ENCODE measurements at regions not wholly inside any gene's neighbourhood (a gene's known extent, or its start where the extent isn't known, plus 50 kb on each side); places are given as distances from the start of the nearest gene placed in this dataset.

DNA sequence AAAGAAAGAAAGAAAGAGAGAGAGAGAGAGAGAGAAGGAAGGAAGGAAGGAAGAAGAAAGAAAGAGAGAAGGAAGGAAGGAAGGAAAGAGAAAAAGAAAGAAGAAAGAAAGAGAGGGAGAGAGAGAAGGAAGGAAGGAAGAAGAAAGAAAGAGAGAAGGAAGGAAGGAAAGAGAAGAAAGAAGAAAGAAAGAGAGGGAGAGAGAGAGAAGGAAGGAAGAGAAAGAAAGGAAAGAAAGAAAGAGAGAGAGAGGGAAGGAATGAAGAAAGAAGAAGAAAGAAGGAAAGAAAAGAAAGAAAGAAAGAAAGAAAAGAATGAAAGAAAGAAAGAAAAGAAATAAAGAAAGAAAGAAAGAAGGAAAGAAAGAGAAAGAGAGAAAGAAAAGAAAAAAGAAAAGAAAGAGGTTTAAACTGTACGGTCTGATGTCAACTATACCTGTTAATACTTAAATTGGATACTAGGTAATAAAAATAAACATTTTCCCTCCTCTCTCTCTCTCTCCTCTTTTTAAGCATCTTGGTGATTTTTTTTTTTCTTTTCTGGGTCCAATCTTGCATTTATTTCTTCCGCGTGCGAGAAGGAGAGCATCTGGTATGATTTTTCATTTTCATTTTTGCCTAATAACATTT lies 93.8 kb downstream of the CRLF2 start:
- TF ChIP-seq ESRRG (CRISPR knock-in tag; IDR thresholded peaks at IDR 0.05) (no peak), ZNF70 (CRISPR knock-in tag; IDR thresholded peaks at IDR 0.05) (no peak), ZC3H10 (CRISPR knock-in tag; IDR thresholded peaks at IDR 0.05) (no peak), SNAI2 (CRISPR knock-in tag; IDR thresholded peaks at IDR 0.05) (no peak), TCF4 (CRISPR knock-in tag; IDR thresholded peaks at IDR 0.05; ENCODE audit: borderline replicate concordance) (no peak), RARB (CRISPR knock-in tag; IDR thresholded peaks at IDR 0.05) (no peak), ZNF8 (CRISPR knock-in tag; IDR thresholded peaks at IDR 0.05) (no peak)
- TF ChIP-seq, protein P1, sequence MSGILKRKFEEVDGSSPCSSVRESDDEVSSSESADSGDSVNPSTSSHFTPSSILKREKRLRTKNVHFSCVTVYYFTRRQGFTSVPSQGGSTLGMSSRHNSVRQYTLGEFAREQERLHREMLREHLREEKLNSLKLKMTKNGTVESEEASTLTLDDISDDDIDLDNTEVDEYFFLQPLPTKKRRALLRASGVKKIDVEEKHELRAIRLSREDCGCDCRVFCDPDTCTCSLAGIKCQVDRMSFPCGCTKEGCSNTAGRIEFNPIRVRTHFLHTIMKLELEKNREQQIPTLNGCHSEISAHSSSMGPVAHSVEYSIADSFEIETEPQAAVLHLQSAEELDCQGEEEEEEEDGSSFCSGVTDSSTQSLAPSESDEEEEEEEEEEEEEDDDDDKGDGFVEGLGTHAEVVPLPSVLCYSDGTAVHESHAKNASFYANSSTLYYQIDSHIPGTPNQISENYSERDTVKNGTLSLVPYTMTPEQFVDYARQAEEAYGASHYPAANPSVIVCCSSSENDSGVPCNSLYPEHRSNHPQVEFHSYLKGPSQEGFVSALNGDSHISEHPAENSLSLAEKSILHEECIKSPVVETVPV (CRISPR knock-in tag; IDR thresholded peaks at IDR 0.05) = no peak
